ENCODE measurements at regions not wholly inside any gene's neighbourhood (a gene's known extent, or its start where the extent isn't known, plus 50 kb on each side); places are given as distances from the start of the nearest gene placed in this dataset.

DNA sequence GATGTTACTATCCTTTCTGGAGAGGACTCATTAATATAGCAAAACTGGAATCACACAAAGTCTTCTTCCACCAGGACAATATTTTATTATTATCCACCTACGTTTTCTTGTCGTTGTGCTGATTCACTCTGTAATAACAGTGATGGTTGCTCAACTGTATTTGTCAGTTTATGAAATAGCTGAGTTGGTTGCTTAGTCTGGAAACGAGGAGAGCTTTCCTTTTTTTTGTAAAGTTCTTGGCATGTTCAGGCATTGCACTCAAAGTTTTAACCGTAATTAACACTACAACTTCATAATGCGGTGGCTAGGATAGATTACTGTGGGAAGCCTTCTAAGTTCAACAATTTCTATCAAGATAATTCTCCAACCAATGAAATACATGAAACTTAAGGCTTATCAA, 131.2 kb downstream of the RAP2B start:
- DNase-seq (ENCODE audit: low read depth, low spot score), result no peak
- Histone ChIP-seq H3K9me3 (replicated peaks; ENCODE audit: control insufficient read depth, insufficient read depth, low read length) (no peaks in the 10 kb centered on the region), H3K27ac (ENCODE audit: control insufficient read depth, insufficient read depth) (no peak overlapping the region), H3K4me1 (ENCODE audit: control insufficient read depth, insufficient read depth, low read length) (no peaks in the 10 kb centered on the region), H3K27me3 (replicated peaks in 1 of 2; ENCODE audit: control insufficient read depth in 2 of 2, insufficient read depth in 2 of 2, low read length in 1 of 2) (no peaks in the 10 kb centered on the region), H3K36me3 (ENCODE audit: control insufficient read depth in 2 of 2, insufficient read depth in 2 of 2, low read length in 1 of 2) (no peaks in the 10 kb centered on the region), H3K79me2 (ENCODE audit: control insufficient read depth, insufficient read depth, low read length) (no peaks in the 10 kb centered on the region), H2AFZ (ENCODE audit: control insufficient read depth, low read depth, low read length) (no peak overlapping the region), H3K4me2 (ENCODE audit: control insufficient read depth, insufficient read depth) (no peak overlapping the region), H4K20me1 (ENCODE audit: control insufficient read depth, insufficient read depth) (no peaks in the 10 kb centered on the region), H3K9ac (ENCODE audit: control insufficient read depth, insufficient read depth, low read length) (no peak overlapping the region), H3K4me3 (no peak overlapping the region)
- no peak for ATAC-seq
- in situ Hi-C loops (cut with MboI), result no loop called here
- ChIA-PET SMC1A (ENCODE audit: uncharacterized antibody, unreplicated experiment) (interaction anchor here (0.7 to 1.4 kb wide), 2 partner anchors 8 to 32 kb away, joined by 3 read pairs; no protein-coding TSS in a partner anchor), POLR2A (no interaction called here), RAD21 (ENCODE audit: unreplicated experiment) (no interaction called here), CTCF (no interaction called here)
- WGBS (ENCODE audit: insufficient coverage, insufficient replicate concordance, low lambda C conversion rate, missing lambda C conversion rate), result 45% methylated on average over 5 of the region's 5 CpGs
- TF ChIP-seq IKZF1 (conservative IDR thresholded peaks at IDR 0.05) (no peak), IKZF2 (IDR thresholded peaks at IDR 0.05) (no peak), TARDBP (IDR thresholded peaks at IDR 0.05; ENCODE audit: borderline replicate concordance) (no peak), FOXM1 (IDR thresholded peaks at IDR 0.05; ENCODE audit: low read depth, low read length) (no peak), ZNF274 (IDR thresholded peaks at IDR 0.05; ENCODE audit: insufficient read depth, insufficient read length) (no peak), BMI1 (IDR thresholded peaks at IDR 0.05; ENCODE audit: borderline replicate concordance) (no peak), RBBP5 (conservative IDR thresholded peaks at IDR 0.05) (no peak), KAT2A (conservative IDR thresholded peaks at IDR 0.05; ENCODE audit: control insufficient read depth, low read depth, low read length) (no peak), EGR1 (IDR thresholded peaks at IDR 0.05; ENCODE audit: borderline replicate concordance in 1 of 2, low read depth in 2 of 2, low read length in 2 of 2) (no peak), SIX5 (IDR thresholded peaks at IDR 0.05; ENCODE audit: low read depth, low read length, severe bottlenecking) (no peak)
- TF ChIP-seq, protein P1, sequence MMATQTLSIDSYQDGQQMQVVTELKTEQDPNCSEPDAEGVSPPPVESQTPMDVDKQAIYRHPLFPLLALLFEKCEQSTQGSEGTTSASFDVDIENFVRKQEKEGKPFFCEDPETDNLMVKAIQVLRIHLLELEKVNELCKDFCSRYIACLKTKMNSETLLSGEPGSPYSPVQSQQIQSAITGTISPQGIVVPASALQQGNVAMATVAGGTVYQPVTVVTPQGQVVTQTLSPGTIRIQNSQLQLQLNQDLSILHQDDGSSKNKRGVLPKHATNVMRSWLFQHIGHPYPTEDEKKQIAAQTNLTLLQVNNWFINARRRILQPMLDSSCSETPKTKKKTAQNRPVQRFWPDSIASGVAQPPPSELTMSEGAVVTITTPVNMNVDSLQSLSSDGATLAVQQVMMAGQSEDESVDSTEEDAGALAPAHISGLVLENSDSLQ (IDR thresholded peaks at IDR 0.05), result no peak
- intact Hi-C loops (cut with micrococcal nuclease; ENCODE audit: unreplicated experiment), result loop anchor here (5.0 kb wide), 2 partner anchors 131 to 251 kb away; partner anchors contain the start of gene RAP2B
- BruUV-seq (replicated peaks), result no TSS peak
- FAIRE-seq, result no peak

Data from GM12878 (cell line).